ENCODE measurements at regions not wholly inside any gene's neighbourhood (a gene's known extent, or its start where the extent isn't known, plus 50 kb on each side); places are given as distances from the start of the nearest gene placed in this dataset.

DNA sequence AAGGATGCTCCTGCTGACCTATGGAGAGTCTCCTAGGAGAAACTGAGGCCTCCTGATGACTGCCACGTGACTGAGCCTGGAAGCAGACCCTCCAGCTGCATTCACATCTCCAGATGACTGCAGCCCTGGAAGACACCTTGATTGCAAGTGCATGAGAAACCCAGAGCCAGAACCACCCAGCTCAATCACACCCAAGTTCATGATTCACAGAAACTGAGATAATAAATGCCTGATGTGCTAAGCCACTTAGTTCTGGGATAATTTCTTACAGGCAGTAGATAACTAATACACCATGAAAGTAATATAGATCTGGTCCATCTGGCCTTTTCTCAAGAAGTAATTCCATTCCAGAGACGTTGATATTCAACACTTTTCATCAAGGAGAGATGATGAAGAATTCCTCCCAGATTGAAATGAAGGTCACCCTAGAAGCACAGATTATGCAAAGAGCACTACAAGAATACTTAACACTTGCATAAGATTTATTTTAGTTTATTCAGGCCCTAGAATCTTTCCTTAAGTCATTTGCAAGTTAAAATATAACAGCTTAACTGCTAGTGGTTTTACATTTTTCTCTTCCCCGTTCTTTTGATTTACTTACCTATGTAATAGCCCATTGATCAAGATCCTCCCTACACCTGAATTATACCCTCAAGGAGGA is 208.2 kb upstream of the INHBA start:
- H3K27ac Mint-ChIP-seq: peak overlapping the region in 1 of 2 donors; percentile 21
- DNase-seq (no peak), ATAC-seq (no peak)
- peaks cover 24% of the 10 kb centered on the region for H3K27me3 Mint-ChIP-seq
- no peak overlapping the region for H3K4me3 Mint-ChIP-seq
- H3K4me1 Mint-ChIP-seq: peaks cover 21% of the 10 kb centered on the region
- peaks cover 0 to 13% of the 10 kb centered on the region in 2 donors for H3K9me3 Mint-ChIP-seq

DNA sequence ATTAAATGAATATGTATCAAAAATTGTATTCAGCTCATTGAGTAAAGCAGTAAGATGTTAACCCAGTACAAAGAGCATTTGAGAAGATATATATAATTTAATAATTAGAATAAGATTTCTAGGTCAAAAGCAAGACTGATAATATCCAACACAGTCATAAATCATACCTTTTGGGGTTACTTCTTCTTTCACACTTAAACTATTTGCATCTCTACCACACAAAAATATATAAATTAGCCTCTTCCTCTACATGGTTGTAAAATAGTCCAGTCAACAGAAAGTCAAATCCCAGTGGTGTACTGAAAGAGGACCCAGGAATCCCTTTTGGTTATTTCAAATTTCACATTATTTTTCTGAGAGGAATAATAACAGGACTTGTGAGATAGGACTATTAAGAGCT is 204.6 kb upstream of the INHBA start:
- no peak overlapping the region for H3K4me3 Mint-ChIP-seq
- ATAC-seq (no peak), DNase-seq (no peak)
- H3K9me3 Mint-ChIP-seq: peaks cover 5 to 17% of the 10 kb centered on the region in 2 donors
- peaks cover 4% of the 10 kb centered on the region for H3K27me3 Mint-ChIP-seq
- H3K27ac Mint-ChIP-seq: no peak overlapping the region
- H3K4me1 Mint-ChIP-seq: peaks cover 18% of the 10 kb centered on the region

DNA sequence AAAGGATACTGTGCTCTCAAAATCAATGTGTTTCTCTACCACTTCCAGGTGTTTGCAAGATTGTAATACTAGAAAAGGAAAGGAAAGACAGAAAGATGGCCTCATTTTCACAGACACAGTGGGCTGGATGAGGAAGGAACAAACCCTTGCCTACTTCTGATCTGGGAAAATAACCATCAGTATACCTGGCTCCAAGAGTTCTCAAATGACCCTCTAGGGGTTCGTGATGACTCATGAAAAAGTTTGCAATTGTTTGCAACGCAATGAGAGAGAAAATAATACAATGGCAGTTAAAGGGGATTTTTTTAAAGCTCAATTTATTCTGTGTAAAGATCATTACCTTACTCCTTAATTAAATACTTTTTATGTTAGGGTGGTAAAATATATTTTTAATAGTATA is 197.6 kb upstream of the INHBA start:
- no peak for DNase-seq
- Mint-ChIP-seq H3K27me3 (peaks cover 30% of the 10 kb centered on the region), H3K9me3 (peaks cover 5 to 18% of the 10 kb centered on the region in 2 donors), H3K4me3 (no peak overlapping the region), H3K27ac (no peak overlapping the region), H3K4me1 (no peaks in the 10 kb centered on the region)
- ATAC-seq: no peak

DNA sequence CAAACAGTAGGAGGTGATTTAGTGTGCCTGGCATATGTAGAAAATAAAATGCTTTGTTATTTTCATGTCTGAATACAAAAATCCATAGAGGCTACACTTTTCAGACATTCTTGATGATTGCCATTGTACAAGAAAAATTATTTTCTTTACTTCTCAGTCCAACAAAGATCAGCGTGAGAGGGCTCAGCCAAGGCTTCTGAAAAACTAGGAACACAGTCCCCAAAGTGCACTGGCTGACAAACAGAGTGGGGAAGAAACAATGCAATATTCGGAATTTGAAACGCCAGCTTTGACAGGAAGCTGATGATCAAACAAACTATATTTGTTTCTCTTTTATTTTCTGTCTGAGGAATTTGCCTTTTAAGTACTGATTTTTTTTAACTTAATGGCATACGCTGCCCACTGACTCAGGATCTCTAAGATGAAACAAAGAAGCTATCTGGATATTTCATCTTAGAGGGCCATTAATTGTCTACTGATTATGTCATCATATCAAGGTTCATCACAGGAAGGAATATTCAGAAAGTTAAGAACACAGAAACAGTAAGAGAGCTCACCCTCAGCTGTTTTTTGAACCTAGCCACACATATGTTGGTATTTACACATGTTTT is 197.0 kb upstream of the INHBA start:
- H3K4me3 Mint-ChIP-seq: no peak overlapping the region
- ATAC-seq (no peak), DNase-seq (no peak)
- peaks cover 4 to 18% of the 10 kb centered on the region in 2 donors for H3K9me3 Mint-ChIP-seq
- H3K4me1 Mint-ChIP-seq: no peaks in the 10 kb centered on the region
- H3K27me3 Mint-ChIP-seq: peaks cover 30% of the 10 kb centered on the region
- no peak overlapping the region for H3K27ac Mint-ChIP-seq

DNA sequence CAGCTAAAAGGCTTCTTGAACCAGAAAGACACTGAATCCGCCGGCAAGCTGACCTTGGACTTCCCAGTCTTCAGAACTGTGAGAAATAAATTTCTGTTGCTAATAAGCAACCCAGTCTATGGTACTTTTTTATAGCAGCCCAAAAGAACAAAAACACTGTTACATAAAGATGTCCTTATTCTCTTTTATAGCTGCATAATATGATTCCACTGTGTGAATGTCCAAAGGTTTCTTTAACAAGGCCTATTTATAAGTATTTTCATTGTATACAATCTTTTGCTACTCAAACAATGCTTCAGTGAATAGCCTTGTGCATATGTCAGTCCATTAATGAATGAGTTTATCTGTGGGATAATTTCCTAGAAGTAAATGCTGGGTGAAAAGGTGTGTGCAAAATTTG is 190.8 kb upstream of the INHBA start:
- no peak for DNase-seq
- H3K4me1 Mint-ChIP-seq: peaks cover 23% of the 10 kb centered on the region

DNA sequence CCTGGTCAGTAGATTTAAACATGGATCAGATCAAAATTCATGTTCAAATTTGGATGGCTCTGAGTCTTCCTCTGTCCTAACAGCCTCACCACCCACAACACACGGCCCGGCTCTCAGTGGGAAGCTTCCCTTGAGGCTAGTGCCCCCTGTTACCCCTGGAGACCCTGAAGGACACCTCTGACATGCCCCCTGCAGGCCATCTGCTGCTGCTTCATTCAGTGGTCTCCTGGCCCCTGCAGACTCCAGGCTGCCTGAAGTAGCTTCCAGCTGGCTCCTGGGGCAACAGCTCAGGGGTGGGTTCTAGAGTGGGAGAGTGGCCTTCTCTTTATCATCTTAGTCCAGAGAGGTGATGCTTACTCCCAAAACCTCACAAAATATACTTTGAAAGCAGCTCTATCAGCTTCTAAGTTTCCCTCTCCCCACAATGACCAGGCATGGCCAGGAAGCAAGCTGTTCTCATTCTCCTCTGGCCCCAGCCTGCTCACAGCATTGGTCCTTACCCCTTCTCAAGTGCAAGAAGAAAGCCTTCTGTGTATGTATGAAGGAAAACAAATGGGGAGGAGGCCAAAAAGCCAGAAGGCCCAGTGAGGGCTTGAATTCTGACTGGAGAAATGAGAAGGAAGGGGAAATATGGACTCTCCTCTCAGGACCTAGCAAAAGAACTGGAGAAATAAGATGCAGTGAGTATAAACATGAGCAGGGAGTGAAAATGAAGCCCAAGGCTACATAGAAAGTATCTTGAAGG is 189.6 kb upstream of the INHBA start:
- Mint-ChIP-seq H3K27ac (peak overlapping the region in 1 of 2 donors; percentile 80), H3K9me3 (no peaks in the 10 kb centered on the region), H3K4me3 (no peak overlapping the region), H3K4me1 (peaks cover 32% of the 10 kb centered on the region), H3K27me3 (peaks cover 19% of the 10 kb centered on the region)
- ATAC-seq (peak; percentile 46), DNase-seq (no peak)

More for the DNA sequence above, 190.8 kb upstream of the INHBA start:
- Mint-ChIP-seq H3K27ac (no peak overlapping the region), H3K4me3 (no peak overlapping the region), H3K27me3 (peaks cover 22% of the 10 kb centered on the region), H3K9me3 (peaks cover 0 to 4% of the 10 kb centered on the region in 2 donors)
- no peak for ATAC-seq

DNA sequence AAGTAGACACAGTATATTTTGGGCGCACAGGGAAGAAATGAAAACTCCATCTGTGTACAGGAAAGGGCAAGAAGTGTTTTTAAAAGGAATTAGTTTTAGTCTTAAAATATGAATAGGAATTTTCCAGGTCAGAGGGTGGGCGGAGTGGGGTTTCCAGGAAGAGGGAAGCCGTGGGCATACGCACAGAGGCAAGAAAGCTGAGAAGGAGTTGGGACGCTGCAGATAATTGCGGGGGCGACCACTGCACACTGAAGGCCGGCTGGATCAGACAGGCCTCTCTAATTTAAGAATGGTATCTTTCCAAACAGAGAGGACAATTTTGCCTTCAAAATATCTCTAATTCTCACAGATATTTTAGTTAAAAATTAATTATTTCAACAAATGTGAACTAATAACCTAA is 189.1 kb upstream of the INHBA start:
- no peak overlapping the region for H3K4me3 Mint-ChIP-seq
- ATAC-seq: no peak

DNA sequence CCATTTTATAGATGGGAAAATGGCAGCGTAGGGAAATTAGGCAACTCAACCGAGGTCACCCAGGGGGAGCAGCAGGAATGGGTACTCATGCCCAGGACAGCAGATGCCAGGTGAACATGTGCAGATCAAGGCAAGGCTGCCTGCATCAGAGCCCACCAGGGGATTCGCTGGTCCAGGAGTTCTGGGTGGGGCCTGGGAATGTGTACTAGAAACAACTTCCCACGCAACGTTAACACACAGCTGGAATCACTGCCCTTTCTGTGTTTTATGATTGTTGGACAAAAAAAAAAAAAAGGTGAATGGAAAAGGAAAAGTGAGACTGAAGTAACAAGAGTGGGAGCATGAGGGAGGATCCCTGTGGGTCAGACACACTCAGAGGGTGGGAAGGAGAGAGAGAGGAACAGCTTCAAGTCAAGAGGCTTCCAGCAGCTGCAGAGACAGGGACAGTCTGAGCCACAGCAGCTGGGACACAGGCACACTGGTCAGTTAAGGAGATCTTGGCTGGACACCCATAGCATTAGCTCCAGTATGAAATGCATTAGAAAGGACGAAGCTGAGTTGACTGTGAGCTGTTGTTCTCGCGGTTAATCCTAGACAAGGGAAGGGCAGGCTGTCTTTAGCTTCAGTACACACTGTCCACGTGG is 187.9 kb upstream of the INHBA start:
- ATAC-seq (no peak), DNase-seq (no peak)
- H3K27ac Mint-ChIP-seq: peak overlapping the region in 1 of 2 donors; percentile 44
- H3K4me3 Mint-ChIP-seq: no peak overlapping the region
- H3K4me1 Mint-ChIP-seq: peaks cover 49% of the 10 kb centered on the region
- H3K9me3 Mint-ChIP-seq: no peaks in the 10 kb centered on the region
- peaks cover 9% of the 10 kb centered on the region for H3K27me3 Mint-ChIP-seq

More for the DNA sequence above, 189.1 kb upstream of the INHBA start:
- H3K27ac Mint-ChIP-seq: no peak overlapping the region
- DNase-seq: no peak
- no peaks in the 10 kb centered on the region for H3K9me3 Mint-ChIP-seq
- peaks cover 18% of the 10 kb centered on the region for H3K27me3 Mint-ChIP-seq
- peaks cover 37% of the 10 kb centered on the region for H3K4me1 Mint-ChIP-seq

DNA sequence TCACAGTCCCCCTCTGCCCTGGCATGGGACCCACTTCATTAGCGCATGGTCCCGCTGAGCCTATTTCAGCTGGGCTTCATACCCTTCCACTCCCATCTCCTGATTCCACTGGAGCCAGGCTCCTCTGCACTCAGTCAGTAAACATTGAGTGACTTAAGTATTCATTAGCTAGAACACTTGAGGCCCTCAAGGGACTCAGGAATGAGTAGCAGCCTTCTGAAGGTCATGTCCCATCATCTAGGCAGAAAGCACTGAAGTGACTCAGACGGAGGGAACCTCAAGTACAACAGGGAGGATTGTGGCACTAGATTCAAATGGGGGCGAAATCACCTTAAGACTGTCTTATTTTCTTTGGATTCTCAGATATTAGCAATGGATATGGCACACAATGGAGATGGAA is 186.6 kb upstream of the INHBA start:
- Mint-ChIP-seq H3K27ac (no peak overlapping the region), H3K4me3 (no peak overlapping the region), H3K27me3 (peaks cover 9% of the 10 kb centered on the region), H3K9me3 (no peaks in the 10 kb centered on the region), H3K4me1 (peaks cover 62% of the 10 kb centered on the region)
- ATAC-seq (peak; percentile 62), DNase-seq (no peak)

DNA sequence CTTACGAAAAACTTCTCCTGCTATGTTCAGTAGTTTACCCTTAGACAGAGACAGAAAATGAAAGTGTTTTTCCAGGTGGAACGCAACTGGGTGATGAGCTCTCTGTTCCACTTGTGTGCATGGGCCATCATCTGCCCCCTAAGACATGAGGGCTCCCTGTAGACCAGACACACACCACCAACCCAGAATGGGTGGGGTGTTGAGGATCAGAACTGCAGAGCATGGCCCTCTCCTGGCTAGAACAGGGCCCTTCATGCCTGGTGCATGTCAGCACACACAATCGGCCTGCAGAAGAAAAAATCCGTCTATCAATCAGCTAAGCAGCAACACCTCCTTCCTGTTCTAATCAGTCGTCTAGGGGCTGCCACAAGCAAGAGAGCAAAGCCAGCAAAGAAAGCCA is 186.2 kb upstream of the INHBA start:
- peaks cover 9% of the 10 kb centered on the region for H3K27me3 Mint-ChIP-seq
- DNase-seq (no peak), ATAC-seq (peak; percentile 54)
- H3K4me3 Mint-ChIP-seq: peak overlapping the region in 1 of 2 donors; percentile 29
- H3K9me3 Mint-ChIP-seq: no peaks in the 10 kb centered on the region
- H3K27ac Mint-ChIP-seq: no peak overlapping the region
- H3K4me1 Mint-ChIP-seq: peaks cover 63% of the 10 kb centered on the region

DNA sequence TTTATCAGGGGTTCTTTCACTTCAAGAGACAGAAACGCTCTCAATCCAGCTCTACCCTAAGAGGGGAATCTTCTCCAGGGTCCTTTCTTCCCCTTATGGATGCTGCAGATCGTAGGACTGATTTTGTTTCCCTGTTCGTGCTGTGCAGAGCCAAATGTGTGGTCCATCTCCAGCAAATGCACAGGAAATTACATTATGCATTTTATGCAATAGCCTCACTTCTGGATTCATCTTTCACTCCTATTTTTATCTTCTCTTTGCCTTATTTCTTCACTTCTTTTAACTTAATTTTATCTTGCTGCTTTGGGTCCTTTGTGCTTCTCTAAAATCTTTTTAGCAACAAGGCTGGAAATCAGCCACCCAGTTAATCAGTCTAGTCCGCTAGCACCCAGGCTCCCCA is 184.5 kb upstream of the INHBA start:
- Mint-ChIP-seq H3K27me3 (peaks cover 9% of the 10 kb centered on the region), H3K9me3 (peaks cover 7% of the 10 kb centered on the region in 2 donors), H3K27ac (no peak overlapping the region), H3K4me3 (no peak overlapping the region), H3K4me1 (peaks cover 69% of the 10 kb centered on the region)
- no peak for ATAC-seq
- DNase-seq: no peak

DNA sequence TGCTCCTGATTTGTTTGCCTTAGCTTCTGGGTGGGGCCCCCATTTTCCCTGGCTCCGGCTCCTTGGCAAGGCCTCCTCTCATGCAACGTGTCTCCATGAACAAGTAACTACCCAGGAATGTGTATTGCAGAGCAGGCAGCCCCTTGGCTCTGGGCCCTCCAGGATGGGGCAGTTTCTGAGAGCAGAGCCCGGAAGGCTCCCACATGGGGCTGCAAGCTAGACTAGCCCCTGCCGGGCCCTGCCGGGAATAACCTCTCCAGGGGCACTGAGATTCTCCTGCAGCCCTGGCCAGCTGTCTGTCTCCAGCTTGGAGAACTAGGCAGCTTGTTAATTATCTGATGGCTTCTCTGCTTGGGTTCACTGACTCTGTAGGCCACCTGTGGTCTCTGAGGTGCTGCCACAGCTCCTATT is 184.0 kb upstream of the INHBA start:
- DNase-seq (no peak), ATAC-seq (no peak)
- peaks cover 72% of the 10 kb centered on the region for H3K4me1 Mint-ChIP-seq
- no peak overlapping the region for H3K4me3 Mint-ChIP-seq
- peaks cover 8 to 12% of the 10 kb centered on the region in 2 donors for H3K9me3 Mint-ChIP-seq
- peaks cover 9% of the 10 kb centered on the region for H3K27me3 Mint-ChIP-seq
- H3K27ac Mint-ChIP-seq: no peak overlapping the region

DNA sequence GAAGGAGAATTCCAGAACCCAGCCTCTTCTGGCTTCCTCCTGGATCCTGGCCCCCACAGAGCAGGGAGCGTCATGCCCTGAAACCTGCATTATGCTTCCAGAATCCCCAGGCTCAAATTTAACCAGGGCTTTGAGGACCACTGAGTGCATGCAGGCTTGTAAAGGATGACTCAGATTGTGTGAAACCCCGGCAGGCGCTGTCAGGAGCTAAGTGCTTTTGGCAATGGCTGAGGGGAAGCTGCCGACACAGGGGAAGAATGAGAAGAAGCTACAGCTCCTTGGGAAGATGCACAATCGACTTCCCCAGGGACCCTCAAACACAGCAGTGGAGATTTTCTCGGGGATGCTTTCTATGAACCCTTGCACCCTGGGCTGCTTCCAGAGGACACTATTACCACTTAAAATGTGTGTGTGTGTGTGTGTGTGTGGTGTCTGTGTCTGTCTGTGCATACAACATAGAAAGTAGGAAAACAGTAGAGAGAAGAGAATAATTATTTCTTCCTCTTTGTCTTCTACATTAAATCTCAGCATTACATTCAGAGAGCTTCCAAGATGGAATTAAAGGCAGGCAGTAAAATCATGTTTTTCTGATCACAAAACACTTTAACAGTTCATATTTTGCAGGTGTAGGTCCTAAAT is 183.5 kb upstream of the INHBA start:
- DNase-seq: no peak
- H3K9me3 Mint-ChIP-seq: peaks cover 8 to 17% of the 10 kb centered on the region in 2 donors
- peaks cover 9% of the 10 kb centered on the region for H3K27me3 Mint-ChIP-seq
- H3K4me1 Mint-ChIP-seq: peaks cover 77% of the 10 kb centered on the region
- no peak for ATAC-seq
- H3K4me3 Mint-ChIP-seq: no peak overlapping the region
- no peak overlapping the region for H3K27ac Mint-ChIP-seq

DNA sequence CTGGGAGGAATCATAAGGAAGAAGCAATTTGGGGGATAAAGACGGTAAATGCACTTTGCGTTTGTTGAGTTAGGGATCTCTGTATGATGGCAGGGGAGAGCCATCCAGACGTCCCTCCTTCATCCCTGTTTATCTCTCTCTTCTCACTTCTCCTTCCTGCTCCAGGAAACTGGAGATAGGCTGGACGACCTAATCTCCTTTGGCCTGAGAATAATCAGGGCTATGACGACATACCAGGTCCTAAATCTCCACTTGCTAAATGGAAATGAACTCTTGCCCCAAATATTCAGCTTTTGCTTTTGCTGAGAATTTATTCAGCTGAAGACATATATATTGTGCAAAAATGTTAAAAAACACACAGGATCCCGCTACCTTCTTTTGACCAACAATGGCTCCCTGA is 182.9 kb upstream of the INHBA start:
- ATAC-seq: no peak
- peaks cover 9% of the 10 kb centered on the region for H3K27me3 Mint-ChIP-seq
- no peak overlapping the region for H3K4me3 Mint-ChIP-seq
- peaks cover 81% of the 10 kb centered on the region for H3K4me1 Mint-ChIP-seq
- no peak for DNase-seq
- no peak overlapping the region for H3K27ac Mint-ChIP-seq
- peaks cover 8 to 20% of the 10 kb centered on the region in 2 donors for H3K9me3 Mint-ChIP-seq

DNA sequence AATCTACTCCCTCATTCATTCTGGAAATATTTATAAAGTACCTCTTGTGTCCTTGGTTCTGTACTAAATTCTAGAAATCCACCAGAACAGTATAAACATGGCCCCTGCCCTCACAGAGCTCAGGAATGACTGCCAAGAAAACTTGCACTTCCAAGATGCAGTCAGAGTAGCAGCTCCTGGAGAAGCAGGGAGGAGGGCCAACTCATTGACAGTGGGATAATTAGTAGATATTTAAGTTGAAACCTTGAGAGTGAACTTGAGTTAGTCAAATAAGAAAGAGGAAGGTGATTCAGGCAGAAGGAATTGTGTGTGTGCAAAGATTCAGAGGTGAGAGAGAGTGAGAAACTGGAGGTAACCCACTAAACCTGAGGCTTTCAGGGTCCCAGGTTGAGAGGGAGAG is 182.2 kb upstream of the INHBA start:
- Mint-ChIP-seq H3K4me1 (peaks cover 83% of the 10 kb centered on the region), H3K4me3 (no peak overlapping the region), H3K27me3 (peaks cover 9% of the 10 kb centered on the region), H3K9me3 (peaks cover 12 to 27% of the 10 kb centered on the region in 2 donors), H3K27ac (peak overlapping the region in 1 of 2 donors; percentile 1)
- ATAC-seq (no peak), DNase-seq (no peak)

Data from stimulated activated naive CD8-positive, alpha-beta T cell treated with anti-CD3 and anti-CD28 coated beads, Interleukin-15, amount 100 ng/mL, for 72 hours (primary cell).